Panc1 (cell line): ENCODE measurements at regions not wholly inside any gene's neighbourhood (a gene's known extent, or its start where the extent isn't known, plus 50 kb on each side); places are given as distances from the start of the nearest gene placed in this dataset.

ENCODE experiments used
- ATAC-seq: fragments of 200-7000 bp; cut with Tn5 transposase; 2 replicates; pipeline ENCODE4 v1.9.1; 2020; ENCODE audit warnings: mild to moderate bottlenecking, moderate library complexity
- BruUV-seq: library from RNA; stranded (reverse); fragments of 400-500 nt; replicated peaks from 2 replicates; lab custom pipeline; 2021; lab: Mats Ljungman, UMichigan
- CTCF ChIA-PET: fragments of 300-600 bp; sonication (Branson Sonifier 250); formaldehyde crosslinking; loops from one replicate; lab custom pipeline; 2022; ENCODE audit warnings: antibody characterized with exemption; lab: Charles Lee
- POLR2A ChIA-PET: fragments of 300-600 bp; sonication (Branson Sonifier 250); formaldehyde crosslinking; loops from one replicate; lab custom pipeline; 2022; ENCODE audit warnings: antibody characterized with exemption; lab: Charles Lee
- DNase-seq: peaks from one replicate; pipeline ENCODE4 v3.0.0-alpha.2; 2010; ENCODE audit warnings: low read depth, low spot score
- H3K27ac ChIP-seq: 2 replicates; pipeline ENCODE4 v1.5.1; 2011; ENCODE audit warnings: mild to moderate bottlenecking, low read length, inconsistent platforms
- H3K27me3 ChIP-seq: fragments of 200-500 bp; sonication (Bioruptor generic); 2 replicates; pipeline ENCODE4 v1.6.0; 2014; ENCODE audit warnings: low read length, inconsistent platforms; ENCODE audit not compliant: control insufficient read depth, insufficient read depth
- H3K36me3 ChIP-seq: fragments of 200-500 bp; sonication (Bioruptor generic); 2 replicates; pipeline ENCODE4 v1.5.1; 2014; ENCODE audit warnings: inconsistent platforms, mild to moderate bottlenecking, low read length, moderate library complexity; ENCODE audit not compliant: control insufficient read depth, insufficient read depth
- H3K4me1 ChIP-seq: 2 replicates; pipeline ENCODE4 v1.5.1; 2011; ENCODE audit warnings: inconsistent platforms, mild to moderate bottlenecking, low read length, moderate library complexity; ENCODE audit not compliant: control insufficient read depth, insufficient read depth
- H3K4me3 ChIP-seq, 2 experiments: 2 replicates each; pipeline ENCODE4 v1.5.1; 2011 to 2012; ENCODE audit warnings: low read depth in 2 of 2, low read length in 2 of 2, mild to moderate bottlenecking in 2 of 2, inconsistent platforms in 1 of 2, moderate library complexity in 1 of 2
- H3K9me3 ChIP-seq: fragments of 200-500 bp; sonication (Bioruptor generic); 2 replicates; pipeline ENCODE4 v1.5.1; 2014; ENCODE audit warnings: low read depth, mild to moderate bottlenecking, inconsistent platforms, low read length, moderate library complexity; ENCODE audit not compliant: control insufficient read depth, insufficient read depth
- POLR2AphosphoS5 ChIP-seq: IDR thresholded peaks from 2 replicates; pipeline ENCODE4 v1.6.1; 2012; ENCODE audit warnings: mild to moderate bottlenecking, low read depth, low read length, moderate library complexity
- SIN3A ChIP-seq: IDR thresholded peaks from 2 replicates; pipeline ENCODE4 v1.6.1; 2012; ENCODE audit warnings: low read depth, mild to moderate bottlenecking, low read length, moderate library complexity, borderline replicate concordance; ENCODE audit not compliant: insufficient read depth
- TCF7L2 ChIP-seq: IDR thresholded peaks from 2 replicates; pipeline ENCODE4 v1.6.1; 2011; ENCODE audit warnings: mild to moderate bottlenecking, low read depth, low read length, inconsistent platforms
- in situ Hi-C: cut with HindIII; loops from 2 replicates; pipeline ENCODE4 v1.10.0; 2016; ENCODE audit warnings: low sequenced_read_pairs, low pct_unique_long_range_greater_than_20kb
- intact Hi-C: fragments of 100-400 bp; cut with micrococcal nuclease; formaldehyde crosslinking; loops from one replicate; pipeline ENCODE4 v1.10.0; 2022; ENCODE audit not compliant: unreplicated experiment
- TF ChIP-seq, protein P1 (sequence below), 2 experiments: IDR thresholded peaks; 2 replicates each; pipeline ENCODE4 v1.6.1; 2011 to 2012; ENCODE audit warnings: low read depth in 2 of 2, control low read depth in 1 of 2, low read length in 1 of 2, mild to moderate bottlenecking in 1 of 2, moderate library complexity in 1 of 2; ENCODE audit not compliant: insufficient read depth in 1 of 2
- TF ChIP-seq, protein P2 (sequence below): fragments of 450-650 bp; IDR thresholded peaks from 2 replicates; pipeline ENCODE4 v1.5.1; 2017; ENCODE audit warnings: mild to moderate bottlenecking

DNA sequence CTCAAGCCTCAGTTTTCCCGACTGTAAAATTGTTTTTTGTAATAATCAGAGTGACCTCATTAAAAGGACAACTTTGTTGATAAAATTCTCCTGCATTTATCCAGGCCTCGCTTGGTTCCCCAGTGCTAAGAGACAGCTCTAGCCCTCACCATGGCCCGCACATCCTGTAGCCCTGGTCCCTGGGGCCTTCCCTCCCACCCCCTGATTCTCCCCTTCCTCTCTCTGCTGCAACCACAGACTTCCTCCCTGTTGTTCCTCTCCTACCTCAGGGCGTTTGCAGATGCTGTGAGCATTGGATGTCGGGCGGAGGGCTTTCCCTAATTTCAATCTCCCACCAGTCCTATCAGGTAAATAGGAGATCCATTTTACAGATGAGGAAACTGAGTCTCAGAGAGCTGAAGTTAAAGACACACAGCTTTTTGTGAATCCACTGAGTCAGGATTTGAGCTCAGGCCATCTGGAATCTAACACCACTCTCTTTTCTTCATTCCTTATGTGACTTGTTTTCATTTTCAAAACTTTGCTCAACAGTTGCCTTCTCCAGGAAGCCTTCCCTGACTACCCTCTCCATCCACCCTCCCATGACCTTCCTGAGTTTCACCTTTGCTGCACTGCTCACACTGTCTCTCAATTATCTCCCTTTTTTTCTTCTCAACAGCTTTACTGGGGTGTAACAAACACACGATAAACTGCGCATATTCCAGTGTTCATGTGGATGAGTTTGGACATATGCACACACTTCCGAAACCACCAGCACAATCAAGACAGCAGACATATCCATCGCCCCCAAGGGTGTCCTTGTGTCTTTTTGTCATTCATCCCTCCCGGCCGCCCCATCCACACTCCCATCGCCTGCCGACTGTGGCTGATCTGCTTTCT is 107.1 kb downstream of the CEBPB start:
- Histone ChIP-seq H3K4me3 (no peak overlapping the region), H3K27ac (0 out of 2 replicates have a peak overlapping the region, but pooled peaks have one; percentile 34), H3K9me3 (no peaks in the 10 kb centered on the region), H3K36me3 (no peaks in the 10 kb centered on the region), H3K27me3 (no peaks in the 10 kb centered on the region), H3K4me1 (peaks cover 7% of the 10 kb centered on the region)
- BruUV-seq: no TSS peak
- CTCF ChIA-PET: no interaction called here
- intact Hi-C loops (loop anchor here (10.0 kb wide), 1 partner anchor 167 kb away; no protein-coding TSS in a partner anchor), in situ Hi-C loops (no loop called here)
- ATAC-seq (no peak), DNase-seq (no peak)
- POLR2A ChIA-PET: interaction anchor here (1.4 kb wide), 1 partner anchor 12 kb away, joined by 3 read pairs; no protein-coding TSS in a partner anchor
- TF ChIP-seq, protein P1, sequence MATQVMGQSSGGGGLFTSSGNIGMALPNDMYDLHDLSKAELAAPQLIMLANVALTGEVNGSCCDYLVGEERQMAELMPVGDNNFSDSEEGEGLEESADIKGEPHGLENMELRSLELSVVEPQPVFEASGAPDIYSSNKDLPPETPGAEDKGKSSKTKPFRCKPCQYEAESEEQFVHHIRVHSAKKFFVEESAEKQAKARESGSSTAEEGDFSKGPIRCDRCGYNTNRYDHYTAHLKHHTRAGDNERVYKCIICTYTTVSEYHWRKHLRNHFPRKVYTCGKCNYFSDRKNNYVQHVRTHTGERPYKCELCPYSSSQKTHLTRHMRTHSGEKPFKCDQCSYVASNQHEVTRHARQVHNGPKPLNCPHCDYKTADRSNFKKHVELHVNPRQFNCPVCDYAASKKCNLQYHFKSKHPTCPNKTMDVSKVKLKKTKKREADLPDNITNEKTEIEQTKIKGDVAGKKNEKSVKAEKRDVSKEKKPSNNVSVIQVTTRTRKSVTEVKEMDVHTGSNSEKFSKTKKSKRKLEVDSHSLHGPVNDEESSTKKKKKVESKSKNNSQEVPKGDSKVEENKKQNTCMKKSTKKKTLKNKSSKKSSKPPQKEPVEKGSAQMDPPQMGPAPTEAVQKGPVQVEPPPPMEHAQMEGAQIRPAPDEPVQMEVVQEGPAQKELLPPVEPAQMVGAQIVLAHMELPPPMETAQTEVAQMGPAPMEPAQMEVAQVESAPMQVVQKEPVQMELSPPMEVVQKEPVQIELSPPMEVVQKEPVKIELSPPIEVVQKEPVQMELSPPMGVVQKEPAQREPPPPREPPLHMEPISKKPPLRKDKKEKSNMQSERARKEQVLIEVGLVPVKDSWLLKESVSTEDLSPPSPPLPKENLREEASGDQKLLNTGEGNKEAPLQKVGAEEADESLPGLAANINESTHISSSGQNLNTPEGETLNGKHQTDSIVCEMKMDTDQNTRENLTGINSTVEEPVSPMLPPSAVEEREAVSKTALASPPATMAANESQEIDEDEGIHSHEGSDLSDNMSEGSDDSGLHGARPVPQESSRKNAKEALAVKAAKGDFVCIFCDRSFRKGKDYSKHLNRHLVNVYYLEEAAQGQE (IDR thresholded peaks at IDR 0.05; ENCODE audit: insufficient read depth in 1 of 2, low read depth in 2 of 2, low read length in 1 of 2): no peak
- TF ChIP-seq, protein P2, sequence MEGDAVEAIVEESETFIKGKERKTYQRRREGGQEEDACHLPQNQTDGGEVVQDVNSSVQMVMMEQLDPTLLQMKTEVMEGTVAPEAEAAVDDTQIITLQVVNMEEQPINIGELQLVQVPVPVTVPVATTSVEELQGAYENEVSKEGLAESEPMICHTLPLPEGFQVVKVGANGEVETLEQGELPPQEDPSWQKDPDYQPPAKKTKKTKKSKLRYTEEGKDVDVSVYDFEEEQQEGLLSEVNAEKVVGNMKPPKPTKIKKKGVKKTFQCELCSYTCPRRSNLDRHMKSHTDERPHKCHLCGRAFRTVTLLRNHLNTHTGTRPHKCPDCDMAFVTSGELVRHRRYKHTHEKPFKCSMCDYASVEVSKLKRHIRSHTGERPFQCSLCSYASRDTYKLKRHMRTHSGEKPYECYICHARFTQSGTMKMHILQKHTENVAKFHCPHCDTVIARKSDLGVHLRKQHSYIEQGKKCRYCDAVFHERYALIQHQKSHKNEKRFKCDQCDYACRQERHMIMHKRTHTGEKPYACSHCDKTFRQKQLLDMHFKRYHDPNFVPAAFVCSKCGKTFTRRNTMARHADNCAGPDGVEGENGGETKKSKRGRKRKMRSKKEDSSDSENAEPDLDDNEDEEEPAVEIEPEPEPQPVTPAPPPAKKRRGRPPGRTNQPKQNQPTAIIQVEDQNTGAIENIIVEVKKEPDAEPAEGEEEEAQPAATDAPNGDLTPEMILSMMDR: no peak

DNA sequence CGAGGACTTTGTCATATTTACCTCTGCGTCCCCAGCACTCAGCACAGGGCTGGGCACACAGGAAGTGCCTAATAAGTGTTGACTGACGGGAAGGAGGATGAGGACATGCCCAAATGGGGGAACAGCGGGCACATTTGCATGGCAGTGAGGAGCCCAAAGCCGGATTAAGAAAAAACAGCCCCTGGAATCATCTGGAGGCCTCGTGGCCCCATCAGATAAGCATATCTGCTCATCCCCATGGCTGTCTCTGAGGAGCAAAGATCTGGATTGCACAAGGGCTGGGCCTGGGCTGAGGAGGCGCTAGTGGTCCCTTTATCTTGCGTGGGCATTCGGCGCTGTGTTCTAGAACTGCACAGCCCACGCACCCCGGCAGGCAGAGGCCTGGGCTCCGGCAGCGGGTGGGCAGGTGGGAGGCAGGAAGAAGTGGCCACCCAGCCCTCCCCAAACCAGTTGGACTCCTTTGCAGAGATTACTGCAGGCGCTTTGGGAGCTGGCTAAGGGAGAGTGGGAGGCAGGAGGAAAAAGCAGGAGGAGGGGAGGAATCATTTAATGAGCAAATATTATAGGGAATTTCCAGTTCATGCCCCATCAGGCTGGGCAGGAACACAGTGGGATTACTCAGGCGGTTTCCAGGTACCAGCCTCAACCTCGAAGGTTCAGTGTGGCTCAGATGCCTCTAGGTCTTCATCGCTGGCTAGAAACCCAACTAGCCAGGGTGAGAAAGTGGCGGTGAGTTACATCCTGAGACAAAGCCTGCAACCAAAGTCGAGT is 108.1 kb downstream of the CEBPB start:
- Histone ChIP-seq H3K36me3 (no peaks in the 10 kb centered on the region), H3K4me3 (no peak overlapping the region), H3K4me1 (no peaks in the 10 kb centered on the region; the same call in 1 of the 2 replicates), H3K27ac (no peak overlapping the region), H3K9me3 (no peaks in the 10 kb centered on the region), H3K27me3 (no peaks in the 10 kb centered on the region)
- no TSS peak for BruUV-seq
- intact Hi-C loops (loop anchor here (10.0 kb wide), 1 partner anchor 166 kb away; no protein-coding TSS in a partner anchor), in situ Hi-C loops (no loop called here)
- ATAC-seq (no peak), DNase-seq (no peak)
- CTCF ChIA-PET: no interaction called here
- POLR2A ChIA-PET: no interaction called here
- TF ChIP-seq, protein P2: no peak
- TF ChIP-seq TCF7L2 (no peak), POLR2AphosphoS5 (no peak), SIN3A (no peak)
- TF ChIP-seq, protein P1 (IDR thresholded peaks at IDR 0.05; ENCODE audit: insufficient read depth in 1 of 2, low read depth in 2 of 2, low read length in 1 of 2): no peak
